Activated CD8-positive, alpha-beta T cell treated with anti-CD3 and anti-CD28 coated beads, Interleukin-2, amount 10 ng/mL, durations not matched to agents 7 days and 5 days (primary cell): ENCODE measurements at regions not wholly inside any gene's neighbourhood (a gene's known extent, or its start where the extent isn't known, plus 50 kb on each side); places are given as distances from the start of the nearest gene placed in this dataset.
A peak's percentile ranks its signal among the peaks of the same experiment; 100 is the strongest.

ENCODE experiments used
- ATAC-seq: fragments of 150-1000 bp; cut with Tn5 transposase; one replicate; pipeline ENCODE4 v1.10.0; 2021; ENCODE audit warnings: moderate library complexity
- CTCF ChIA-PET: fragments of 350-600 bp; sonication (Branson Sonifier 250); formaldehyde crosslinking; loops from one replicate; lab custom pipeline; 2021; ENCODE audit warnings: antibody characterized with exemption; lab: Charles Lee
- POLR2A ChIA-PET: fragments of 350-600 bp; sonication (Branson Sonifier 250); formaldehyde crosslinking; loops from one replicate; lab custom pipeline; 2021; ENCODE audit warnings: antibody characterized with exemption; lab: Charles Lee
- DNase-seq: peaks from one replicate; pipeline ENCODE4 v3.0.0-alpha.2; 2020
- H3K27ac Mint-ChIP-seq: one replicate; pipeline ENCODE4 v1.8.0; 2021; ENCODE audit warnings: mild to moderate bottlenecking, mixed read lengths
- H3K27me3 Mint-ChIP-seq: one replicate; pipeline ENCODE4 v1.8.0; 2021; ENCODE audit warnings: low read depth, mixed read lengths
- H3K36me3 Mint-ChIP-seq: one replicate; pipeline ENCODE4 v1.8.0; 2021; ENCODE audit warnings: low read depth, mixed read lengths
- H3K4me1 Mint-ChIP-seq: one replicate; pipeline ENCODE4 v1.8.0; 2021; ENCODE audit warnings: low read depth, mixed read lengths
- H3K4me3 Mint-ChIP-seq: one replicate; pipeline ENCODE4 v1.8.0; 2021; ENCODE audit warnings: mild to moderate bottlenecking, mixed read lengths
- H3K9me3 Mint-ChIP-seq: one replicate; pipeline ENCODE4 v1.8.0; 2022; ENCODE audit warnings: mixed read lengths; ENCODE audit not compliant: insufficient read depth

DNA sequence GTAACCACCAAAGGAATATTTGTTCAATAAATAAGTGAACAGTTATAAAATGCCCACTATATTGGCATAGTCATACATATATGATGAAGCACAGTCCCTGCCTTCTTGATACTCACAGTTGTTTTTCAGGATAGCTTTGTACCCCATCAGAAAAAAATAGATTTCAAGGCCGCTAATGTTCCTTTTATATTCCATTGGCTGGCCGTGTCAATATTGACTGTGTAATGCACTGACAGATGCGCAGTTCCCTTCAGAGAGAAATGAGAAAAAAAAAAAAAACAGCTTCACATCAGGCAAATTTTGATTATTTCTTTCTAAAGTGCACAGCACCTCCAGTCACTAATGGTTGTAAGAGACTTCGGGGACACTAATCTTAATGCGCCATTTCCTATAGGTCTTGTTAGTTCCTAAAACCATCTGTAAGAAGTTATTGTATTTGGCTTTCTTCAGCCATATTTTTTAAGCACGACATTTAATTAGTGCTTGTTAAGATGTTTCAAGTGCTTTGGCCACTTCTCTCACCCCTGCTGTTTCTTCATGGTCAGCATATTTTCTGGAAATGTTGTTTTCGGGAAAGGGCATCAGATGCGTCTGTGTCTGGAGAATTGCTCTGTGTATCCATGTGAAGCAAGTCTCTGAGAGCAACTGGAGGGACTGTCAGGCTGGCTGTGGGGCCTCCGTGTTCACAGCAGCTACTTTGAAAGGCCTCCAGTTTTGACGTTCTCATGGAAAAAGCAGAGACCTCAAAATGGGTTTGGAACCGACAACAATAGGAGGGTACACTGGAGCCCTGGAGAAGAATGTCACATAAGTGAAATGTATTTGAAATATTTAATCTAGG, 378.3 kb downstream of the MTX2 start:
- no peak for DNase-seq
- Mint-ChIP-seq H3K4me3 (no peak overlapping the region), H3K36me3 (no peaks in the 10 kb centered on the region), H3K27ac (no peak overlapping the region), H3K27me3 (peaks cover 55% of the 10 kb centered on the region), H3K4me1 (peaks cover 8% of the 10 kb centered on the region), H3K9me3 (no peaks in the 10 kb centered on the region)
- no peak for ATAC-seq
- ChIA-PET CTCF (interaction anchor here (0.8 to 2.1 kb wide), 4 partner anchors 93 to 520 kb away, joined by 3 to 7 read pairs (median 3); no protein-coding TSS in a partner anchor), POLR2A (no interaction called here)

DNA sequence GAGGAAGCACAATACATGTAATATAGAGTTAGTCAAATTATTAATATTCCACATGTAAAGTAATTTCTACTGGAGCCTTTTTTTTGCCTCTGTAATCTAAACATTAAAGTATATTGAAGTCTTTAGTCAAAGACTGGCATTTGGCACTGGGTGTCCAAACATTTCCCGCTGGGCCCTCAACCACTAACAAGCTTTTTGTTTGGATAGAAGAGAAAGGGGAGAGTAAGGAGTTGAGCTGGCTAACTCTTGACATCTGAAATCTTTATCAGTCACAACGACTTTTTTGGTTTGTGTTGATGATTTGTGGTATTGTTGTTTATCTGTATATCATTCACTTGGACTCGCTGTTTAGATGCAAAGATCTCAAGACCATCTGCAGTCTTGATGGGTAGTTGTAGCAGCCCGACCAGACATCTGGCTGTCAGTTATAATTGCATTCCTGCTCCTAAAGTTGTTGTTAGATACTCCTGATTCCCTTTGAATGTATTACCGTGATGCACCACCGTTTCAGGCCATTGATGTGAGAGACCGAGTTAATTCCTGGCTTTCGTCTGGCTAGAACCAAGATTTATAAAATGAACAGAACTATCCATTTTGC, 379.6 kb downstream of the MTX2 start:
- Mint-ChIP-seq H3K9me3 (no peaks in the 10 kb centered on the region), H3K27ac (no peak overlapping the region), H3K4me3 (no peak overlapping the region), H3K36me3 (no peaks in the 10 kb centered on the region), H3K4me1 (peaks cover 18% of the 10 kb centered on the region), H3K27me3 (peaks cover 45% of the 10 kb centered on the region)
- ChIA-PET POLR2A (no interaction called here), CTCF (interaction anchor here (0.7 to 4.2 kb wide), 4 partner anchors 9 to 522 kb away, joined by 3 to 31 read pairs (median 3); no protein-coding TSS in a partner anchor)
- DNase-seq (no peak), ATAC-seq (no peak)

DNA sequence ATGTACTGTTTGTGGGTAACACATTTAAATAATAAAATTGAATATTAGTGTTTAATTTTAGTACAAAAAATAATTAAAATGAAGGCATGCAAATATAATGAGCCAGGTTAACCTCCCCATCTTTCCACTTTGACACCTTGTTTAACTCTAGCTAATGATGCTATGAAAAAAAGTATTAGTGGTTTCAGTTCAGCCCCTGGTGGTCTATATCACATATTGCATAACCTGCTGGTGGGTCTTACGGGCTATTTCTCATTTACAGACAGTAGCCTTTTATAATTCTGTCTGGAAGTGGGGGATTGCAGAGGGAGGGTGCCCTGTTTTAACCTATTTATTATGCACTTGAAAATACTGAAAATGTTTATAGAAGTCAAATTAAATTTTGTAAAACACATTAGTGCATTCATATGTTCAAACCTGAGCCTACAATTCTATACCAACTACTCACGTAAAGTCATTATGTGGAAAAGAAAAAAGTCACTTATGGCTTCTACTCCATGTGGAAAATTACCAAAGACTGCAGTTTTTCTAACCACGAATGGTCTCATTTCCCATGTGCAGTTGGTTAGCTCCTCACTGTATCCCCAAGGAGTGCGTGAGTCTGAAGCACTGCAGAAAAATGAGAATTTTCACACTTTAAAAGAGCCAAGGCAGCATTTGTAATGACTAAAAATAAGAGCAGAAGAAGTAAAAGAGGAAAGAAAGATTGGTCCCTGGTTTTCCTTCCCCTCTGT, 381.0 kb downstream of the MTX2 start:
- ChIA-PET CTCF (interaction anchor here (2.4 to 5.2 kb wide), 8 partner anchors 13 to 523 kb away, joined by 10 to 71 read pairs (median 27); no protein-coding TSS in a partner anchor), POLR2A (no interaction called here)
- Mint-ChIP-seq H3K4me1 (peaks cover 24% of the 10 kb centered on the region), H3K27me3 (peaks cover 37% of the 10 kb centered on the region), H3K9me3 (no peaks in the 10 kb centered on the region), H3K36me3 (no peaks in the 10 kb centered on the region), H3K4me3 (no peak overlapping the region), H3K27ac (no peak overlapping the region)
- ATAC-seq (no peak), DNase-seq (no peak)

DNA sequence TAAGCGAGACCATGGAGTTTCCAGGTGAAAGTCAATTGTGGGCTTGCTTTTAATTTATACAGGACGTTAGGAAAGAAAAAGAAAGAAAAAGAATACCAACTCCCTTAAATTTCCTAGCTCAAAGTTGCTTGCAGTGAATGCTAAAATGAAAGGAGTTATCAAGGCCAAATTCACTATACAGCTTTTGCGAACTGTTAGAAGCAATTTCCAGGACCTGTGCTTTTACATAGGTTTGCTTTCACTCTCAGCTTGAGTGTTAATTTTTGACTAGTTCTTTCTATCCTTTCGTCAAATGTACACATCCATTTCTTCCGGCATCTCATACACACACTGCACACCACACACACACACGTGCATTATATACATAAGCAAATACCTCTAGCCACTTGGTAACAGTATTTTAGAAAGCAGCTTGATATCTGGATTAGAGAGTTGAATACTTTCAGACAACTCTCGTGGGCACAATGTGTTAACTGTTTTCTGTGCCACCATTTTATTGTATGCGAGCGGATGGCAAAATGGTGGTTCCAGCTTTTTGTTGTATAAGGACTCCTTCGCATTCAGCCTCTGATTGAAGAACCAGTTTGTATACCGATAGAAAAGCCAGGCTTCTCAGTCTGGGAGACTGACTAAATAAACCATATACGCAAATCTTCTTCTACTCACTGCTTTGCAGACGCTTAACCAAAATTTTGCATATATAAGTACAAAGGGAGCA, 381.8 kb downstream of the MTX2 start:
- ATAC-seq (no peak), DNase-seq (no peak)
- H3K9me3 Mint-ChIP-seq = no peaks in the 10 kb centered on the region
- POLR2A ChIA-PET = no interaction called here
- CTCF ChIA-PET = interaction anchor here (0.6 to 5.2 kb wide), 20 partner anchors 9 to 538 kb away, joined by 3 to 71 read pairs (median 6); partner anchors contain the start of gene HOXD4
- H3K4me1 Mint-ChIP-seq = peaks cover 24% of the 10 kb centered on the region
- H3K27ac Mint-ChIP-seq = no peak overlapping the region
- peaks cover 38% of the 10 kb centered on the region for H3K27me3 Mint-ChIP-seq
- H3K36me3 Mint-ChIP-seq = no peaks in the 10 kb centered on the region
- H3K4me3 Mint-ChIP-seq = no peak overlapping the region

DNA sequence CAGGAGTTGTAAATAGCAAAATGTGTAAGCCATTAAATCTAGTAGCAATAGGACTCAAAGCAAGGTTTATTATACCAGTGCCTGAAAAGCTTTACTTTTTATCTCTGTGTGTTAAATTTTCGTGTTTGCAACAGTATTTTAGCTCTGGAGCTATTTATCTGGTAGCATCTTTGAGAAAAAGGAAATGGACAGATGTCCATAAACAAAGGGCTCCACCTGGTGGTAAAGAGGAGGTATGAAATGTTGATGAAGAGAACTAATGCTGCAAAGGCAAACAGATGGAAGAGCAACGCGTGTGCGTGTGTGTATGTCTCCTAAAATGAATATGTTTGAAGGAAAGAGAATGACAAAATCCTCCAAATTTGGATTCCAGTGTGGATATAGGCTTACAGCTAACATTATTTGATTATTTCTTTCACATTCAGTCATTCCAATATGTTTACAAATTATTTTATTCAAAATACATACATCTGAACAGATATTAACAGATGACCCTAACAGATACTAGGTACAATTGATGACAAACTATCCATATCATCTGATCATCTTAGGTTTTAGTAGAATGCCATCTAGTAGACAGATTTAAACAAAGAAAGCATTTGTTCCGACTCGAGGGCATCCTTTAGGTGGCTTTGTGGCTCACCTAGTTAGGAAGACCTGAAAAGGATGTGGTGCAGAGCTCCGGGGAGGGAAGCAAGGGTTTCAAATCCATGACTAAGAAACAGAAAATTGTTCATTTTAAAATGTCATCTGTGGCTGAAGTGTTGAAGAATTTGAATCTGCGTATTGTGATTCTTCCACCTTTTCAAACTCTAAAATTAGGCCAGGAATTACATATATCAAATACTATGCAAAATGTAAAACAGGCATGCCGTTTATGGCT, 383.3 kb downstream of the MTX2 start:
- Mint-ChIP-seq H3K27ac (no peak overlapping the region), H3K27me3 (peaks cover 40% of the 10 kb centered on the region), H3K9me3 (no peaks in the 10 kb centered on the region), H3K4me3 (no peak overlapping the region), H3K4me1 (peaks cover 24% of the 10 kb centered on the region), H3K36me3 (no peaks in the 10 kb centered on the region)
- POLR2A ChIA-PET = interaction anchor here (0.7 kb wide), 1 partner anchor 509 kb away, joined by 3 read pairs; no protein-coding TSS in a partner anchor
- DNase-seq (peak; percentile 61), ATAC-seq (peak; percentile 76)
- CTCF ChIA-PET = interaction anchor here (0.7 to 5.2 kb wide), 48 partner anchors 8 to 651 kb away, joined by 3 to 71 read pairs (median 4); partner anchors contain the start of gene LNPK

DNA sequence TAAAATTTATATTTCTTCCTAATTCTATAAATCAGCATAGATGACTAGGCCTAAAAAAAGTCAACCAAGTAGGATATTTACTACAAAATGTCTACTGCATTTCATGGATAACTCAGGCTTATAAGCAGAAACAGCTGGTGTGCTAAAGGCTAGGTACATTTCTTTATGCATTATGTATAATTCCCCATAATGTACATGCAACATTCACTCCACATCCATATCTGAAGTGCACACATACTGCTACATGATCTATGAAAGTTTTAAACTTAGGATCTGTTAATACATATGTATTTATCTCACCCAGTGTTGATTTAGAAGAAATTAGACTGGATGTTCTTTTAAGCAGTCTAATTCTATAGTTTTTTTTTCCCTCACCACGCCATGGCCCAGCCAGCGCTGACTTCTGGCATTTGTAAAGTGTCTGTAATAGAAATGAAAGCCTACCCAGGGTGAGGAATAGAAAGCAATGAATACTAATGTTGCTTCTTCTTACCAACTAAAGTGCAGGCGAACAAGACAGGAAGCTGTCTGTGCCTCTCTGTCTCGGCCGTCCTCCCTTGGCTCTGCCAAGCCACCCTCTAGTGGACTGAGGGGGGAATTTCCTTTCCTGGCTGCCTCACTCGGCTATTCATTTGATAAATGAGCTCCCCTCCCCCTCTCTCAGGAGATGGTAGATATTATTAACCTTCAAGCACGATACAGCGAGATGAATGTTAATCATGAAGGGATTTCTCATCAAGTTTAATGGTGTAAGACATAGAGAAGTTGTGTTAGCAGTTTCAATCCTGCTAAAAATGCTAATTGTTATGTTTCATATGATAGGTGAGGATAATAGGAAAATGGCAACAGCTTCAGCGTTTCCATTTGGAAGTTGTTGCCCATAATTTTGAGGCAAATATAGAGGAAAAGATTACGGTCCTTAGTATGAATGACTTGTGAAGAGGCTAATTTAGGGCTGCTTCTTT, 384.5 kb downstream of the MTX2 start:
- Mint-ChIP-seq H3K4me1 (peaks cover 24% of the 10 kb centered on the region), H3K27ac (no peak overlapping the region), H3K9me3 (no peaks in the 10 kb centered on the region), H3K4me3 (no peak overlapping the region), H3K27me3 (peaks cover 39% of the 10 kb centered on the region), H3K36me3 (no peaks in the 10 kb centered on the region)
- peak; percentile 64 for ATAC-seq
- ChIA-PET CTCF (interaction anchor here (0.7 to 5.2 kb wide), 18 partner anchors 9 to 629 kb away, joined by 3 to 71 read pairs (median 4); no protein-coding TSS in a partner anchor), POLR2A (no interaction called here)
- DNase-seq = peak; percentile 59

DNA sequence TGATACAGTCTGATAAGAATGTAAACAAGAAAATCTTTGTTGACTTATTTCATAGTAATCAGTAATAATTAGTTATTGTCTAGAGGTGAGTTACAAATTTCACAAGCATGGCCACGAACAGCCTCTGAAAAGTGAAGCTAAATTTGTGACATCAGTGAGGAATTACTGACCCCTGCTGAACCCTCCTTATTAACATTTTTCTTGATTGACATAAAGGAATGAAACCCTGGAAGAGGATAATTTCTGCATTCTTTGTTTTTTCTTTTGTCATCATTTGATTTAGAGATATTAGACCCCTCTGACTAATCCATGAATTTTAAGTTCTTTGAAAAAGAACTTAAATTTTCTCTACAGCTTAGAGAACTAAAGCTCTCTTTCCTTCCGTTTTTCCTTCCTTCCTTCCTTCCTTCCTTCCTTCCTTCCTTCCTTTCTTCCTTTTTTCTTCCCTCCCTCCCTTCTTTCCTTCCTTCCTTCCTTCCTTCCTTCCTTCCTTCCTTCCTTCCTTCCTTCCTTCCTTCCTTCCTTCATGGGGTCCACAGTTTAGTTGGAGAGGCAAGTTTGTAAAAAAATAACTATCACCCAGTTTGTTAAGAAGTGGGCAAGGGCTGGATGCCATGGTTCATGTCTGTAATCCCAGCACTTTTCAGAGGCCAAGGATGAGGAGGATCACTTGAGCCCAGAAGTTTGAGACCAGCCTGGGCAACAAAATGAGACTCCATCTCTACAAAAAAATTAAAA, 387.0 kb downstream of the MTX2 start:
- H3K27ac Mint-ChIP-seq = no peak overlapping the region
- no peak overlapping the region for H3K4me3 Mint-ChIP-seq
- peaks cover 37% of the 10 kb centered on the region for H3K27me3 Mint-ChIP-seq
- DNase-seq = no peak
- peaks cover 24% of the 10 kb centered on the region for H3K4me1 Mint-ChIP-seq
- H3K36me3 Mint-ChIP-seq = no peaks in the 10 kb centered on the region
- ChIA-PET CTCF (no interaction called here), POLR2A (no interaction called here)
- H3K9me3 Mint-ChIP-seq = no peaks in the 10 kb centered on the region
- ATAC-seq = no peak

DNA sequence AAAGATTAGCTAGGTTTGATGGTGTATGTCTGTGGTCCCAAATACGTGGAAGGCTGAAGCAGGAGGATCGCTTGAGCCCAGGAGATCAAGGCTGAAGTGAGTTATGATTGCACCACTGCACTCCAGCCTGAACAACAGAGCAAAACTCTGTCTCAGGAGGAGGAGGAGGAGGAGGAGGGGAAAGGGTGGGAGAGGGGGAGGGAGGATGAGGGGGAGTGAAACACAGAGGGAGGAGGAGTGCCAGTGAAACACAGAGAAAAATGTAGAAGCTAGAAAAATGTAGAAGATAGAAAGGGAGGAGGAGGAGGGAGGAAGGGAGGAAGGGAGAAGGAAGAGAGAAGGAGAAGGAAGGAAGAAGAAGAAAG, 387.5 kb downstream of the MTX2 start:
- ATAC-seq = no peak
- H3K9me3 Mint-ChIP-seq = no peaks in the 10 kb centered on the region
- POLR2A ChIA-PET = no interaction called here

DNA sequence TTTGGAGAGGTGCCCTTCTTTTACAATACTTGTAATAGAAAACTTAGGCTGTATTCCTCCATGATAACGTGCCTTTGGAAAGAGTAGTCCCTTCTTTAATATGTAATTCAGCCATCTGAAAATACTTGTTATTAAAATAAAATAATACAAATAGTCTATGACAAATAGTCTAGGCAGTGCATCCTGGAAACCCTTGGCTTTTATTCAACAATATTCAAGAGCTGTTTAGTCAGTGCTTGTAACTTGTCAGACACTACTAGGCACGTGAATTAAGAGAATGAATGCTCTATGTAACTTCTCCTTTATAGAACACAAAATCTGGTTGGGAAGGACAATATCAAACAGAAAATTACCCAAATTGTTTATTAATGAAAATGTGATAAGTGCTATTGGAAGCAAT, 388.2 kb downstream of the MTX2 start:
- no peak overlapping the region for H3K27ac Mint-ChIP-seq
- ATAC-seq (no peak), DNase-seq (no peak)
- H3K4me3 Mint-ChIP-seq = no peak overlapping the region
- POLR2A ChIA-PET = no interaction called here
- H3K36me3 Mint-ChIP-seq = no peaks in the 10 kb centered on the region
- CTCF ChIA-PET = interaction anchor here (1.0 kb wide), 1 partner anchor 9 kb away, joined by 3 read pairs; no protein-coding TSS in a partner anchor
- peaks cover 33% of the 10 kb centered on the region for H3K27me3 Mint-ChIP-seq
- no peaks in the 10 kb centered on the region for H3K9me3 Mint-ChIP-seq
- peaks cover 20% of the 10 kb centered on the region for H3K4me1 Mint-ChIP-seq

More for the DNA sequence above, 387.5 kb downstream of the MTX2 start:
- Mint-ChIP-seq H3K27me3 (peaks cover 37% of the 10 kb centered on the region), H3K27ac (no peak overlapping the region), H3K4me1 (peaks cover 24% of the 10 kb centered on the region), H3K4me3 (no peak overlapping the region), H3K36me3 (no peaks in the 10 kb centered on the region)
- CTCF ChIA-PET = interaction anchor here (1.0 kb wide), 1 partner anchor 8 kb away, joined by 3 read pairs; no protein-coding TSS in a partner anchor
- no peak for DNase-seq
